ENCODE measurements at regions not wholly inside any gene's neighbourhood (a gene's known extent, or its start where the extent isn't known, plus 50 kb on each side); places are given as distances from the start of the nearest gene placed in this dataset.

DNA sequence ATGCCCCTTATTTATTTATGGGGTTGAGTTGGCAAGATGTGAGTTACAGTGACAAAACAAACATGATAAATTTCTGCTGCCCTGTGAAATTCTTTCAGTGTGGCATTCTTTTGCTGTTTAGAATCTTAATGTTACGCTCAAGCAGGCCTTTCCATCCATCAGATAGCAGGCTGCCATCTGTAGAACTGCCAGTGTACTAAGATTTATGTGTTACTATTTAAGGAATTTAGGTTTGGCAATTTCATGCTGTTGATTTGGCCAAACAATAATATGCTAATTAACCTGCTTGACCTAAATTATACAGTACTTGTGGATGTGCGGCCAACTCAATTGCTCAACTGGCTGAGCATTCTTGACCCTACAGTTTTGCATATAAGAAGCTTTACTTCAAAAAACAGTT lies 477.7 kb upstream of the TPK1 start:
- TF ChIP-seq, protein P1, sequence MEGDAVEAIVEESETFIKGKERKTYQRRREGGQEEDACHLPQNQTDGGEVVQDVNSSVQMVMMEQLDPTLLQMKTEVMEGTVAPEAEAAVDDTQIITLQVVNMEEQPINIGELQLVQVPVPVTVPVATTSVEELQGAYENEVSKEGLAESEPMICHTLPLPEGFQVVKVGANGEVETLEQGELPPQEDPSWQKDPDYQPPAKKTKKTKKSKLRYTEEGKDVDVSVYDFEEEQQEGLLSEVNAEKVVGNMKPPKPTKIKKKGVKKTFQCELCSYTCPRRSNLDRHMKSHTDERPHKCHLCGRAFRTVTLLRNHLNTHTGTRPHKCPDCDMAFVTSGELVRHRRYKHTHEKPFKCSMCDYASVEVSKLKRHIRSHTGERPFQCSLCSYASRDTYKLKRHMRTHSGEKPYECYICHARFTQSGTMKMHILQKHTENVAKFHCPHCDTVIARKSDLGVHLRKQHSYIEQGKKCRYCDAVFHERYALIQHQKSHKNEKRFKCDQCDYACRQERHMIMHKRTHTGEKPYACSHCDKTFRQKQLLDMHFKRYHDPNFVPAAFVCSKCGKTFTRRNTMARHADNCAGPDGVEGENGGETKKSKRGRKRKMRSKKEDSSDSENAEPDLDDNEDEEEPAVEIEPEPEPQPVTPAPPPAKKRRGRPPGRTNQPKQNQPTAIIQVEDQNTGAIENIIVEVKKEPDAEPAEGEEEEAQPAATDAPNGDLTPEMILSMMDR (IDR thresholded peaks at IDR 0.05; ENCODE audit: low read length) = no peak
- TF ChIP-seq EZH2 (IDR thresholded peaks at IDR 0.05; ENCODE audit: borderline replicate concordance, low read length) = no peak

Data from OCI-LY1 (cell line).